H1 (cell line): ENCODE measurements at regions not wholly inside any gene's neighbourhood (a gene's known extent, or its start where the extent isn't known, plus 50 kb on each side); places are given as distances from the start of the nearest gene placed in this dataset.

Source experiments
- CHD2 ChIP-seq: IDR thresholded peaks from 2 replicates; pipeline ENCODE4 v1.6.1; 2012; ENCODE audit warnings: low read length, improper control_type of control experiment
- POLR2AphosphoS5 ChIP-seq: IDR thresholded peaks from 2 replicates; pipeline ENCODE4 v1.6.1; 2011; ENCODE audit warnings: low read depth, low read length

GRCh38 chr16:85398050-85398451, 215.1 kb upstream of the GSE1 start:
- TF ChIP-seq CHD2 (no peak), POLR2AphosphoS5 (no peak)
